Vagina (tissue), 2 donors: ENCODE measurements at regions not wholly inside any gene's neighbourhood (a gene's known extent, or its start where the extent isn't known, plus 50 kb on each side); places are given as distances from the start of the nearest gene placed in this dataset.

ENCODE experiments used
- DNase-seq, 2 donors: peaks; one replicate each; pipeline ENCODE4 v3.0.0-alpha.2; 2017; ENCODE audit errors: extremely low spot score in 2 of 2
- H3K27ac ChIP-seq: fragments of 200-600 bp; sonication (generic); one replicate; pipeline ENCODE4 v1.5.1; 2019
- H3K27me3 ChIP-seq: fragments of 200-600 bp; sonication (generic); one replicate; pipeline ENCODE4 v1.5.1; 2019
- H3K36me3 ChIP-seq, 2 donors: fragments of 200-600 bp; sonication (generic); one replicate each; pipeline ENCODE4 v1.5.1; 2017 to 2019
- H3K4me1 ChIP-seq: fragments of 200-600 bp; sonication (generic); one replicate; pipeline ENCODE4 v1.5.1; 2019
- H3K4me3 ChIP-seq, 2 donors: fragments of 200-600 bp; sonication (generic); 1 replicate in 1 of 2; 2 replicates in 1 of 2; pipeline ENCODE4 v1.5.1; 2016 to 2019
- H3K9me3 ChIP-seq: fragments of 200-600 bp; sonication (generic); one replicate; pipeline ENCODE4 v1.5.1; 2019
- POLR2A ChIP-seq, 2 donors: fragments of 450-650 bp; IDR thresholded peaks; one replicate each; pipeline ENCODE4 v1.6.1; 2017; ENCODE audit warnings: antibody characterized with exemption in 2 of 2, mild to moderate bottlenecking in 2 of 2, moderate library complexity in 2 of 2
- POLR2AphosphoS5 ChIP-seq, 2 donors: sonication (generic); formaldehyde crosslinking; IDR thresholded peaks; one replicate each; pipeline ENCODE4 v1.9.0; 2017; ENCODE audit warnings: antibody characterized with exemption in 2 of 2, mild to moderate bottlenecking in 2 of 2, low read depth in 1 of 2; ENCODE audit not compliant: insufficient read depth in 1 of 2
- intact Hi-C: fragments of 100-400 bp; cut with DNase I; formaldehyde crosslinking; loops from one replicate; pipeline ENCODE4 v1.15.1; 2023
- TF ChIP-seq, protein P1 (sequence below), 3 experiments: fragments of 450-650 bp in 2 of 3; fragments of 200-600 bp in 1 of 3; sonication (generic) in 1 of 3; IDR thresholded peaks; one replicate each; pipeline ENCODE4 v1.5.1; 2017 to 2019; ENCODE audit warnings: antibody characterized with exemption in 3 of 3, mild to moderate bottlenecking in 2 of 3, moderate library complexity in 2 of 3

DNA sequence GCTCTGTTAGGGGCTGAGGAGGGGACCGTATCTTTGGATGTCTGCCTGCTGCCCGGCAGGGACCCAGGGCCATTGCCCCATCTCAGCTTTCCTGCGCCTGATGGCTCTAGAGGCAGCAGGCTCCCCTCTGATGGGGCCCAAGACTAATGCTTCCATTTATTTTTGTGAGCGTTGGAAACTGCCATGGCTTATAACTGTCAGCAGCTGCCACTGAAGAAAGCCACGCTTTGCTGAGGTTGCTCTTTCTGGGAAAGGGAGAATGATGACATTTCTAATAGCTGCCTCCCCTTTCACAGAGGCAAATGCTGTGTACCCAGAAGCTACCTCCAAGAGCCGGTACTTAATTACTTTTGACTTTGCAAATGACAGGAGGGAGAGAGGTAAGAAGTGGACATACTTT is 103.8 kb downstream of the HAPSTR1 start:
- H3K27me3 ChIP-seq, result no peaks in the 10 kb centered on the region
- TF ChIP-seq POLR2A (IDR thresholded peaks at IDR 0.05) (no peak), POLR2AphosphoS5 (IDR thresholded peaks at IDR 0.05; ENCODE audit: insufficient read depth in 1 of 2, low read depth in 1 of 2) (no peak)
- TF ChIP-seq, protein P1, sequence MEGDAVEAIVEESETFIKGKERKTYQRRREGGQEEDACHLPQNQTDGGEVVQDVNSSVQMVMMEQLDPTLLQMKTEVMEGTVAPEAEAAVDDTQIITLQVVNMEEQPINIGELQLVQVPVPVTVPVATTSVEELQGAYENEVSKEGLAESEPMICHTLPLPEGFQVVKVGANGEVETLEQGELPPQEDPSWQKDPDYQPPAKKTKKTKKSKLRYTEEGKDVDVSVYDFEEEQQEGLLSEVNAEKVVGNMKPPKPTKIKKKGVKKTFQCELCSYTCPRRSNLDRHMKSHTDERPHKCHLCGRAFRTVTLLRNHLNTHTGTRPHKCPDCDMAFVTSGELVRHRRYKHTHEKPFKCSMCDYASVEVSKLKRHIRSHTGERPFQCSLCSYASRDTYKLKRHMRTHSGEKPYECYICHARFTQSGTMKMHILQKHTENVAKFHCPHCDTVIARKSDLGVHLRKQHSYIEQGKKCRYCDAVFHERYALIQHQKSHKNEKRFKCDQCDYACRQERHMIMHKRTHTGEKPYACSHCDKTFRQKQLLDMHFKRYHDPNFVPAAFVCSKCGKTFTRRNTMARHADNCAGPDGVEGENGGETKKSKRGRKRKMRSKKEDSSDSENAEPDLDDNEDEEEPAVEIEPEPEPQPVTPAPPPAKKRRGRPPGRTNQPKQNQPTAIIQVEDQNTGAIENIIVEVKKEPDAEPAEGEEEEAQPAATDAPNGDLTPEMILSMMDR (IDR thresholded peaks at IDR 0.05), result no peak
- no peak for DNase-seq

DNA sequence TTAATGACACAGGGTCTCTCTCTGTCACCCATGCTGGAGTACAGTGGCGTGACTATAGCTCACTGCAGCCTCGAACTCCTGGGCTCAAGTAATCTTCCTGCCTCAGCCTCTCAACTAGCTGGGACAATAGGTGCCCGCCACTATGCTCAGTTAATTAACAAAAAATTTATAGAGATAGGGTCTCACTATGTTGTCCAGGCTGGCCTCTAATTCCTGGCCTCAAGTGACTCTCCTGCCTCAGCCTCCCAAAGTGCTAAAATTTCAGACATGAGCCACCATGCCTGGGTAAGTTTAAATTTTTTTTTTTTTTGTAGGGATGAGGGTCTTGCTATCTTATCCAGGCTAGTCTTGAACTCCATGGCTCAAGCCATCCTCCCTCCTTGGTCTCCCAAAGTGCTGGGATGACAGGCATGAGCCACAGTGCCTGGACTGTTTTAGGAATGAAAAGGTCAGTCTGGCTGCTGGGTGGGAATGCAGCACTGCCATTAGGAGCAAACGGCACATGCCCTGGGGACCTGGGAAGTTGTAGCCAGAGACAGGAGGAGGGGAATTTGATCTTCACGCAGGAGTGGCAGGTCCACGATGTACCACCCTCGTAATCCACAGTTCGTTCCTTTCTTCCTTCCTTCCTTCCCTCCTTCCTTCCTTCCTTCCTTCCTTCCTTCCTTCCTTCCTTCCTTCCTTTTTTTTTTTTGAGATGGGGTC is 106.7 kb downstream of the HAPSTR1 start:
- Histone ChIP-seq H3K36me3 (no peaks in the 10 kb centered on the region), H3K9me3 (no peaks in the 10 kb centered on the region), H3K4me1 (no peaks in the 10 kb centered on the region), H3K27ac (no peak overlapping the region), H3K4me3 (no peak overlapping the region), H3K27me3 (no peaks in the 10 kb centered on the region)
- intact Hi-C loops, result no loop called here
- no peak for DNase-seq
- TF ChIP-seq POLR2AphosphoS5 (IDR thresholded peaks at IDR 0.05; ENCODE audit: insufficient read depth in 1 of 2, low read depth in 1 of 2) (no peak), POLR2A (IDR thresholded peaks at IDR 0.05) (no peak)
- TF ChIP-seq, protein P1 (IDR thresholded peaks at IDR 0.05), result no peak

More for the DNA sequence above, 103.8 kb downstream of the HAPSTR1 start:
- Histone ChIP-seq H3K9me3 (no peaks in the 10 kb centered on the region), H3K4me3 (no peak overlapping the region), H3K36me3 (no peaks in the 10 kb centered on the region), H3K4me1 (no peaks in the 10 kb centered on the region), H3K27ac (no peak overlapping the region)
- intact Hi-C loops, result no loop called here

DNA sequence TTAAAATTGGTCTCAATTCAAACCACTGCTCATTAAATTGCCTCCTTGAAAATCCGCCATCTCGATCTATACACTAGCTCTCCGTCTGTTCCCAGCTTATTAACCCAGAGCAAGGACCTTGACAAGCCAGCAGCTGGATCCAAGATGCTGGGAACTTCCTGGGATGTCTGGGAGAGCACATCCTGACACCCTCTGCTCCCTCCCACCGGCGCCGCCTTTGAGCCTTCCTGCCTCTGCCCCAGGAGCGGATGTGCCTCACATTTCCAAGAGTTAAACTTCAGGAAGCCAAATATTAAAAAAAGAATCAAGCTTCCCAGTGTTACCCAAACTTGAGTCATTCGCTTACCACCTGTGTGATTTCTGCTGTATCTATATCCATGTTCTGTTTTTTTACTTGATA is 107.9 kb downstream of the HAPSTR1 start:
- intact Hi-C loops, result no loop called here

DNA sequence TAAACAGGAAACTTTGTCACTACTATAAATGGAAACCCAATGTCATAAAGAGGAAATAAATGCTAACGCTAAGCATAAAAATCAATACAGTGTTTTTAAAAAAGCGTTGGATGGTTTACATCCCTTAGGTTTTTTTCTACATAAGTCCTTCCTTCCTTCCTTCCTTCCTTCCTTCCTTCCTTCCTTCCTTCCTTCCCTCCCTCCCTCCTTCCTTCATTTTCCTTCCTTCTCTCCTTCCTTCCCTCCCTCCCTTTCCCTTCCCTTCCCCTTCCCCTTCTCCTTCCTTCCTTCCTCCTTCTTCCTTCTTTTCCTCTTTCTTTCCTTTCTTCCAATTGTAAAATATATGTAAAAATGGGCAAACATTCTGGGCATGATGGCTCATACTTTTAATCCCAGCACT is 108.3 kb downstream of the HAPSTR1 start:
- Histone ChIP-seq H3K4me1 (no peaks in the 10 kb centered on the region), H3K4me3 (no peak overlapping the region), H3K27ac (no peak overlapping the region), H3K27me3 (no peaks in the 10 kb centered on the region), H3K9me3 (no peaks in the 10 kb centered on the region), H3K36me3 (no peaks in the 10 kb centered on the region)
- intact Hi-C loops, result no loop called here
- TF ChIP-seq POLR2A (IDR thresholded peaks at IDR 0.05) (no peak), POLR2AphosphoS5 (IDR thresholded peaks at IDR 0.05; ENCODE audit: insufficient read depth in 1 of 2, low read depth in 1 of 2) (no peak)
- TF ChIP-seq, protein P1 (IDR thresholded peaks at IDR 0.05), result no peak
- DNase-seq, result no peak

More for the DNA sequence above, 107.9 kb downstream of the HAPSTR1 start:
- no peaks in the 10 kb centered on the region for H3K4me1 ChIP-seq
- DNase-seq, result no peak
- no peaks in the 10 kb centered on the region for H3K36me3 ChIP-seq
- no peak overlapping the region for H3K4me3 ChIP-seq
- no peak overlapping the region for H3K27ac ChIP-seq
- no peaks in the 10 kb centered on the region for H3K27me3 ChIP-seq
- H3K9me3 ChIP-seq, result no peaks in the 10 kb centered on the region
- TF ChIP-seq, protein P1 (IDR thresholded peaks at IDR 0.05), result no peak
- TF ChIP-seq POLR2A (IDR thresholded peaks at IDR 0.05) (no peak), POLR2AphosphoS5 (IDR thresholded peaks at IDR 0.05; ENCODE audit: insufficient read depth in 1 of 2, low read depth in 1 of 2) (no peak)

DNA sequence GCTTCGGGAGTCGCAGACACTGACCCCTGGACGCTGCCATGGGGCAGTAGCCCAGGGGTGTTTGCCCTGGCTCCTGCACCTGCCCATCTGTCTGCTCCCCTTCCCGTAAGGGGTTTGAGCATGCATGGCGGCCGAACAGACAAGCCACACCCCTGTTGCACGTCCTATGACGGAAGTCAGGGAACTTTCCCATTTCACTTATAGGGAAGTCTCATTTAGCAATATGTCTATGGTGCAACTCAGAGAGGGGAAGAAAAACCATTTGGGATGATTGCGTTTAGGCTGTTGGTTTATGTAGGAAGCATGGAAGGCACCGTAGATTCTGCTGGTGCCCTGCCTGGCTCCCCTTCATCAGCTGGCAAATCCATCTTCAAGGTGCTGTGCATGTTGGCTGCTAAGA is 112.5 kb downstream of the HAPSTR1 start:
- Histone ChIP-seq H3K9me3 (no peaks in the 10 kb centered on the region), H3K27ac (no peak overlapping the region), H3K27me3 (no peaks in the 10 kb centered on the region), H3K4me1 (no peaks in the 10 kb centered on the region), H3K36me3 (no peaks in the 10 kb centered on the region), H3K4me3 (no peak overlapping the region)
- TF ChIP-seq, protein P1 (IDR thresholded peaks at IDR 0.05), result no peak
- TF ChIP-seq POLR2A (IDR thresholded peaks at IDR 0.05), result no peak
- no peak for TF ChIP-seq POLR2AphosphoS5 (IDR thresholded peaks at IDR 0.05; ENCODE audit: insufficient read depth in 1 of 2, low read depth in 1 of 2)
- intact Hi-C loops, result no loop called here
- DNase-seq, result no peak
